Neural cell (in vitro differentiated cells): ENCODE measurements at regions not wholly inside any gene's neighbourhood (a gene's known extent, or its start where the extent isn't known, plus 50 kb on each side); places are given as distances from the start of the nearest gene placed in this dataset.

ENCODE experiments used
- H2AFZ ChIP-seq: fragments of 200-600, 300-800 bp; sonication (generic), shearing (Covaris generic); 2 replicates; pipeline ENCODE4 v1.6.0; 2014; ENCODE audit warnings: low read depth, mild to moderate bottlenecking, antibody characterized with exemption, low read length, moderate library complexity
- H3F3A ChIP-seq: fragments of 200-600 bp; shearing (Covaris generic); 2 replicates; pipeline ENCODE4 v1.6.1; 2016; ENCODE audit warnings: mild to moderate bottlenecking, moderate library complexity, mixed read lengths, antibody characterized with exemption, low read length; ENCODE audit not compliant: insufficient read depth, poor library complexity, severe bottlenecking
- H3K27ac ChIP-seq: fragments of 200-600, 300-800 bp; sonication (generic), shearing (Covaris generic); 2 replicates; pipeline ENCODE4 v1.5.1; 2014; ENCODE audit warnings: mild to moderate bottlenecking, low read length, moderate library complexity
- H3K27me3 ChIP-seq: fragments of 300-800, 200-600 bp; sonication (generic), shearing (Covaris generic); 2 replicates; pipeline ENCODE4 v1.6.0; 2014; ENCODE audit warnings: mild to moderate bottlenecking, low read depth, low read length, moderate library complexity; ENCODE audit not compliant: insufficient read depth
- H3K36me3 ChIP-seq: fragments of 300-800, 200-600 bp; sonication (generic), shearing (Covaris generic); 2 replicates; pipeline ENCODE4 v1.5.1; 2014; ENCODE audit warnings: mild to moderate bottlenecking, antibody characterized with exemption, low read length, moderate library complexity; ENCODE audit not compliant: insufficient read depth
- H3K4me2 ChIP-seq: fragments of 300-800, 200-600 bp; sonication (generic), shearing (Covaris generic); 2 replicates; pipeline ENCODE4 v1.6.0; 2014; ENCODE audit warnings: mild to moderate bottlenecking, low read length
- H3K4me3 ChIP-seq: fragments of 300-800, 200-600 bp; sonication (generic), shearing (Covaris generic); 2 replicates; pipeline ENCODE4 v1.5.1; 2014; ENCODE audit warnings: mild to moderate bottlenecking, low read length, moderate library complexity
- H3K79me2 ChIP-seq: fragments of 200-600 bp; shearing (Covaris generic); replicated peaks from 2 replicates; pipeline ENCODE4 v1.6.0; 2014; ENCODE audit warnings: mild to moderate bottlenecking, low read length, moderate library complexity; ENCODE audit not compliant: insufficient read depth
- H3K9ac ChIP-seq: fragments of 300-800, 200-600 bp; sonication (generic), shearing (Covaris generic); 2 replicates; pipeline ENCODE4 v1.6.1; 2016; ENCODE audit warnings: mild to moderate bottlenecking, low read length, mixed read lengths
- H3K9me2 ChIP-seq: fragments of 200-600 bp; shearing (Covaris generic); 2 replicates; pipeline ENCODE4 v1.6.1; 2016; ENCODE audit warnings: mild to moderate bottlenecking, low read length, mixed read lengths; ENCODE audit not compliant: insufficient read depth
- H3K9me3 ChIP-seq: fragments of 200-600, 300-800 bp; sonication (generic), shearing (Covaris generic); 2 replicates; pipeline ENCODE4 v1.6.1; 2016; ENCODE audit warnings: mild to moderate bottlenecking, mixed run types, low read length, moderate library complexity, mixed read lengths
- H4K20me1 ChIP-seq: fragments of 200-600 bp; shearing (Covaris generic); 2 replicates; pipeline ENCODE4 v1.6.1; 2016; ENCODE audit warnings: mild to moderate bottlenecking, mixed run types; ENCODE audit not compliant: insufficient read depth
- EP300 ChIP-seq: fragments of 450-650 bp; conservative IDR thresholded peaks from 2 replicates; pipeline ENCODE4 v1.6.1; 2014; ENCODE audit warnings: antibody characterized with exemption, mild to moderate bottlenecking, moderate library complexity; ENCODE audit not compliant: poor library complexity, severe bottlenecking
- EZH2 ChIP-seq: fragments of 200-600, 300-800 bp; shearing (Covaris generic), sonication (generic); IDR thresholded peaks from 2 replicates; pipeline ENCODE4 v1.6.1; 2014; ENCODE audit warnings: antibody characterized with exemption, low read length, borderline replicate concordance, mild to moderate bottlenecking; ENCODE audit not compliant: insufficient read depth, poor library complexity, severe bottlenecking
- MXI1 ChIP-seq: fragments of 450-650 bp; conservative IDR thresholded peaks from 2 replicates; pipeline ENCODE4 v1.6.1; 2014; ENCODE audit warnings: antibody characterized with exemption, mild to moderate bottlenecking; ENCODE audit not compliant: poor library complexity, severe bottlenecking
- POLR2AphosphoS5 ChIP-seq: IDR thresholded peaks from 2 replicates; pipeline ENCODE4 v1.6.1; 2012
- RAD21 ChIP-seq: fragments of 450-650 bp; conservative IDR thresholded peaks from 2 replicates; pipeline ENCODE4 v1.6.1; 2014; ENCODE audit warnings: antibody characterized with exemption, mild to moderate bottlenecking, moderate library complexity
- REST ChIP-seq: IDR thresholded peaks from 2 replicates; pipeline ENCODE4 v1.6.1; 2012; ENCODE audit warnings: borderline replicate concordance
- SMC3 ChIP-seq: fragments of 450-650 bp; conservative IDR thresholded peaks from 2 replicates; pipeline ENCODE4 v1.6.1; 2014; ENCODE audit warnings: antibody characterized with exemption, mild to moderate bottlenecking, moderate library complexity; ENCODE audit not compliant: poor library complexity
- TAF1 ChIP-seq: IDR thresholded peaks from 2 replicates; pipeline ENCODE4 v1.6.1; 2012; ENCODE audit warnings: low read depth
- TF ChIP-seq, protein P1 (sequence below): fragments of 450-650 bp; IDR thresholded peaks from 2 replicates; pipeline ENCODE4 v1.5.1; 2014; ENCODE audit warnings: antibody characterized with exemption, mild to moderate bottlenecking, moderate library complexity; ENCODE audit not compliant: poor library complexity, severe bottlenecking

GRCh38 chr1:181383695-181384094 is 99.6 kb upstream of the CACNA1E start:
- Histone ChIP-seq H3F3A (no peaks in the 10 kb centered on the region), H3K4me2 (no peak overlapping the region), H3K27ac (no peak overlapping the region), H2AFZ (no peak overlapping the region), H3K79me2 (no peaks in the 10 kb centered on the region), H3K9ac (no peak overlapping the region), H3K9me3 (no peaks in the 10 kb centered on the region), H3K27me3 (no peaks in the 10 kb centered on the region), H4K20me1 (no peaks in the 10 kb centered on the region), H3K36me3 (no peaks in the 10 kb centered on the region), H3K4me3 (no peak overlapping the region), H3K9me2 (no peaks in the 10 kb centered on the region)
- TF ChIP-seq REST: no peak
- no peak for TF ChIP-seq TAF1
- no peak for TF ChIP-seq EZH2
- no peak for TF ChIP-seq EP300
- no peak for TF ChIP-seq POLR2AphosphoS5
- TF ChIP-seq, protein P1, sequence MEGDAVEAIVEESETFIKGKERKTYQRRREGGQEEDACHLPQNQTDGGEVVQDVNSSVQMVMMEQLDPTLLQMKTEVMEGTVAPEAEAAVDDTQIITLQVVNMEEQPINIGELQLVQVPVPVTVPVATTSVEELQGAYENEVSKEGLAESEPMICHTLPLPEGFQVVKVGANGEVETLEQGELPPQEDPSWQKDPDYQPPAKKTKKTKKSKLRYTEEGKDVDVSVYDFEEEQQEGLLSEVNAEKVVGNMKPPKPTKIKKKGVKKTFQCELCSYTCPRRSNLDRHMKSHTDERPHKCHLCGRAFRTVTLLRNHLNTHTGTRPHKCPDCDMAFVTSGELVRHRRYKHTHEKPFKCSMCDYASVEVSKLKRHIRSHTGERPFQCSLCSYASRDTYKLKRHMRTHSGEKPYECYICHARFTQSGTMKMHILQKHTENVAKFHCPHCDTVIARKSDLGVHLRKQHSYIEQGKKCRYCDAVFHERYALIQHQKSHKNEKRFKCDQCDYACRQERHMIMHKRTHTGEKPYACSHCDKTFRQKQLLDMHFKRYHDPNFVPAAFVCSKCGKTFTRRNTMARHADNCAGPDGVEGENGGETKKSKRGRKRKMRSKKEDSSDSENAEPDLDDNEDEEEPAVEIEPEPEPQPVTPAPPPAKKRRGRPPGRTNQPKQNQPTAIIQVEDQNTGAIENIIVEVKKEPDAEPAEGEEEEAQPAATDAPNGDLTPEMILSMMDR: no peak
- no peak for TF ChIP-seq MXI1
- TF ChIP-seq RAD21: no peak
- TF ChIP-seq SMC3: no peak

GRCh38 chr1:181386340-181386739 is 97.0 kb upstream of the CACNA1E start:
- Histone ChIP-seq H3K4me3 (no peak overlapping the region), H3F3A (no peaks in the 10 kb centered on the region), H3K9ac (no peak overlapping the region), H3K27ac (no peak overlapping the region), H3K4me2 (no peak overlapping the region), H3K9me2 (no peaks in the 10 kb centered on the region), H3K27me3 (no peaks in the 10 kb centered on the region), H2AFZ (no peak overlapping the region), H3K9me3 (no peaks in the 10 kb centered on the region), H4K20me1 (no peaks in the 10 kb centered on the region), H3K36me3 (no peaks in the 10 kb centered on the region), H3K79me2 (no peaks in the 10 kb centered on the region)
- TF ChIP-seq TAF1: no peak
- no peak for TF ChIP-seq EZH2
- no peak for TF ChIP-seq EP300
- TF ChIP-seq, protein P1: no peak
- no peak for TF ChIP-seq MXI1
- no peak for TF ChIP-seq RAD21
- TF ChIP-seq REST: no peak
- TF ChIP-seq POLR2AphosphoS5: no peak
- TF ChIP-seq SMC3: no peak
